H9 (cell line): ENCODE measurements at regions not wholly inside any gene's neighbourhood (a gene's known extent, or its start where the extent isn't known, plus 50 kb on each side); places are given as distances from the start of the nearest gene placed in this dataset.

Source experiments
- DNase-seq: peaks from one replicate; pipeline ENCODE4 v3.0.0-alpha.2; 2017
- H2AFZ ChIP-seq: one replicate; pipeline ENCODE4 v1.6.1; 2013; ENCODE audit warnings: mild to moderate bottlenecking, low read length, control low read depth, moderate library complexity
- H2AK5ac ChIP-seq: 2 replicates; pipeline ENCODE4 v1.6.1; 2013; ENCODE audit warnings: low read length, control low read depth, mixed read lengths; ENCODE audit not compliant: insufficient read length
- H2BK120ac ChIP-seq: one replicate; pipeline ENCODE4 v1.6.1; 2013; ENCODE audit warnings: low read depth, mild to moderate bottlenecking, low read length, control low read depth, inconsistent platforms; ENCODE audit not compliant: poor library complexity, severe bottlenecking
- H2BK12ac ChIP-seq: 2 replicates; pipeline ENCODE4 v1.6.1; 2013; ENCODE audit warnings: low read length, control low read depth, mixed read lengths, low read depth; ENCODE audit not compliant: insufficient read length
- H2BK15ac ChIP-seq: 2 replicates; pipeline ENCODE4 v1.6.1; 2013; ENCODE audit warnings: low read depth, low read length, control low read depth
- H2BK20ac ChIP-seq: one replicate; pipeline ENCODE4 v1.6.1; 2013; ENCODE audit warnings: low read depth, mild to moderate bottlenecking, low read length, control low read depth, inconsistent platforms; ENCODE audit not compliant: poor library complexity, severe bottlenecking
- H2BK5ac ChIP-seq: 2 replicates; pipeline ENCODE4 v1.6.1; 2013; ENCODE audit warnings: low read length, control low read depth, mixed read lengths; ENCODE audit not compliant: insufficient read length
- H3K14ac ChIP-seq: 2 replicates; pipeline ENCODE4 v1.6.1; 2013; ENCODE audit warnings: low read length, control low read depth; ENCODE audit not compliant: insufficient read depth
- H3K18ac ChIP-seq: 2 replicates; pipeline ENCODE4 v1.6.1; 2013; ENCODE audit warnings: low read depth, mild to moderate bottlenecking, mixed read lengths, low read length, control low read depth; ENCODE audit not compliant: insufficient read length
- H3K23ac ChIP-seq: 2 replicates; pipeline ENCODE4 v1.6.1; 2013; ENCODE audit warnings: low read length, control low read depth, mixed read lengths, low read depth; ENCODE audit not compliant: insufficient read length
- H3K23me2 ChIP-seq: 2 replicates; pipeline ENCODE4 v1.6.1; 2013; ENCODE audit warnings: low read depth, mild to moderate bottlenecking, mixed read lengths, low read length, control low read depth; ENCODE audit not compliant: insufficient read length, poor library complexity, severe bottlenecking
- H3K27ac ChIP-seq: 2 replicates; pipeline ENCODE4 v1.5.1; 2013; ENCODE audit warnings: low read length, control low read depth, mixed read lengths, low read depth; ENCODE audit not compliant: insufficient read length
- H3K27me3 ChIP-seq: 2 replicates; pipeline ENCODE4 v1.6.1; 2013; ENCODE audit warnings: low read length, control low read depth, inconsistent platforms; ENCODE audit not compliant: insufficient read depth
- H3K4ac ChIP-seq: 2 replicates; pipeline ENCODE4 v1.6.1; 2013; ENCODE audit warnings: low read depth, mild to moderate bottlenecking, control low read depth, inconsistent platforms, low read length, moderate library complexity
- H3K4me1 ChIP-seq: 2 replicates; pipeline ENCODE4 v1.6.1; 2013; ENCODE audit warnings: low read length, control low read depth, inconsistent platforms; ENCODE audit not compliant: insufficient read depth
- H3K4me2 ChIP-seq: 2 replicates; pipeline ENCODE4 v1.6.1; 2013; ENCODE audit warnings: low read length, control low read depth, mixed read lengths; ENCODE audit not compliant: insufficient read length, insufficient read depth
- H3K56ac ChIP-seq: 2 replicates; pipeline ENCODE4 v1.6.1; 2013; ENCODE audit warnings: low read depth, mild to moderate bottlenecking, mixed read lengths, low read length, control low read depth; ENCODE audit not compliant: insufficient read length
- H3K79me1 ChIP-seq: 2 replicates; pipeline ENCODE4 v1.6.1; 2013; ENCODE audit warnings: low read depth, mild to moderate bottlenecking, moderate library complexity, low read length, control low read depth, inconsistent platforms; ENCODE audit not compliant: insufficient read depth, poor library complexity, severe bottlenecking
- H3K79me2 ChIP-seq: 2 replicates; pipeline ENCODE4 v1.6.1; 2013; ENCODE audit warnings: low read length, control low read depth, inconsistent platforms; ENCODE audit not compliant: insufficient read depth
- H3K9ac ChIP-seq: 2 replicates; pipeline ENCODE4 v1.6.1; 2013; ENCODE audit warnings: low read length, control low read depth, mixed read lengths; ENCODE audit not compliant: insufficient read length; ENCODE audit errors: extremely low read depth
- H3K9me3 ChIP-seq: one replicate; pipeline ENCODE4 v1.6.1; 2013; ENCODE audit warnings: low read depth, low read length, inconsistent platforms; ENCODE audit not compliant: control insufficient read depth
- H3T11ph ChIP-seq: one replicate; pipeline ENCODE4 v1.6.1; 2013; ENCODE audit warnings: mild to moderate bottlenecking, low read length, control low read depth, inconsistent platforms
- H4K20me1 ChIP-seq: one replicate; pipeline ENCODE4 v1.6.1; 2013; ENCODE audit not compliant: control insufficient read depth, insufficient read length, insufficient read depth
- H4K5ac ChIP-seq: 2 replicates; pipeline ENCODE4 v1.6.1; 2013; ENCODE audit warnings: low read depth, mild to moderate bottlenecking, mixed read lengths, low read length, control low read depth; ENCODE audit not compliant: insufficient read length
- H4K8ac ChIP-seq: replicated peaks from 2 replicates; pipeline ENCODE4 v1.6.1; 2013; ENCODE audit warnings: low read length, control low read depth, mixed read lengths, low read depth; ENCODE audit not compliant: insufficient read length
- H4K91ac ChIP-seq: 2 replicates; pipeline ENCODE4 v1.6.1; 2013; ENCODE audit warnings: low read depth, mild to moderate bottlenecking, moderate library complexity, mixed read lengths, low read length, control low read depth; ENCODE audit not compliant: insufficient read length
- H3K27ac Mint-ChIP-seq, 3 experiments: 2 replicates in 2 of 3; 3 replicates in 1 of 3; pipeline ENCODE4 v1.8.0; 2020 to 2021; ENCODE audit warnings: mixed read lengths in 3 of 3, mild to moderate bottlenecking in 1 of 3, moderate library complexity in 1 of 3
- H3K27me3 Mint-ChIP-seq: 2 replicates; pipeline ENCODE4 v1.8.0; 2021; ENCODE audit warnings: low read depth, mild to moderate bottlenecking, moderate library complexity, mixed read lengths
- H3K36me3 Mint-ChIP-seq, 3 experiments: 2 replicates in 2 of 3; 3 replicates in 1 of 3; pipeline ENCODE4 v1.8.0; 2020 to 2021; ENCODE audit warnings: low read depth in 3 of 3, mixed read lengths in 3 of 3; ENCODE audit not compliant: insufficient read depth in 1 of 3
- H3K4me1 Mint-ChIP-seq, 2 experiments: 2 replicates each; pipeline ENCODE4 v1.8.0; 2020; ENCODE audit warnings: mixed read lengths in 2 of 2
- H3K4me3 Mint-ChIP-seq, 2 experiments: 2 replicates in 1 of 2; 3 replicates in 1 of 2; pipeline ENCODE4 v1.8.0; 2020 to 2021; ENCODE audit warnings: mild to moderate bottlenecking in 2 of 2, mixed read lengths in 2 of 2, moderate library complexity in 1 of 2
- H3K9me3 Mint-ChIP-seq, 2 experiments: 2 replicates in 1 of 2; 3 replicates in 1 of 2; pipeline ENCODE4 v1.8.0; 2020; ENCODE audit warnings: mild to moderate bottlenecking in 2 of 2, mixed read lengths in 2 of 2, moderate library complexity in 1 of 2
- CTCF ChIP-seq: fragments of 200-600 bp; sonication (generic); conservative IDR thresholded peaks from 3 replicates; pipeline ENCODE4 v1.8.0; 2021; ENCODE audit warnings: antibody characterized with exemption, mild to moderate bottlenecking
- WGBS: extraction: QIAGEN DNeasy Blood & Tissue Kit; methylation state at CpG from one replicate; pipeline ENCODE4 v1.1.7; 2013; ENCODE audit warnings: missing lambda C conversion rate, low lambda C conversion rate, mixed read lengths; ENCODE audit not compliant: insufficient read length; ENCODE audit errors: extremely low coverage; 5-methylcytosine and 5-hydroxymethylcytosine counted together

- H4K20me1 ChIP-seq, result no peaks in the 10 kb centered on the region
- no peaks in the 10 kb centered on the region for H3K27me3 ChIP-seq
- no peak overlapping the region for H3T11ph ChIP-seq
- no peak overlapping the region for H3K4ac ChIP-seq
- no peak overlapping the region for H2BK20ac ChIP-seq
- Mint-ChIP-seq H3K4me3 (no peak overlapping the region), H3K36me3 (no peaks in the 10 kb centered on the region; a peak in 1 of 7 replicates), H3K27me3 (no peaks in the 10 kb centered on the region), H3K4me1 (no peaks in the 10 kb centered on the region), H3K9me3 (peaks cover 0 to 3% of the 10 kb centered on the region in 2 experiments; a peak in 2 of 5 replicates), H3K27ac (no peak overlapping the region)
- no peak overlapping the region for H2AFZ ChIP-seq
- H3K27ac ChIP-seq, result no peak overlapping the region
- H3K23me2 ChIP-seq, result no peaks in the 10 kb centered on the region
- no peak overlapping the region for H4K8ac ChIP-seq
- no peaks in the 10 kb centered on the region for H3K4me1 ChIP-seq
- no peak for TF ChIP-seq CTCF
- H3K56ac ChIP-seq, result no peak overlapping the region
- no peak overlapping the region for H4K5ac ChIP-seq
- H3K9me3 ChIP-seq, result no peaks in the 10 kb centered on the region
- no peak overlapping the region for H3K14ac ChIP-seq
- H3K18ac ChIP-seq, result no peak overlapping the region
- DNase-seq, result no peak
- H3K79me1 ChIP-seq, result no peaks in the 10 kb centered on the region
- H3K4me2 ChIP-seq, result no peak overlapping the region
- no peak overlapping the region for H3K9ac ChIP-seq
- H2BK5ac ChIP-seq, result no peak overlapping the region
- WGBS, result no CpG with 5 or more reads among the region's 2 CpGs
- H3K79me2 ChIP-seq, result no peaks in the 10 kb centered on the region
- no peak overlapping the region for H4K91ac ChIP-seq
- no peak overlapping the region for H2BK12ac ChIP-seq
- no peak overlapping the region for H2BK120ac ChIP-seq
- no peak overlapping the region for H2AK5ac ChIP-seq
- H3K23ac ChIP-seq, result no peak overlapping the region
- H2BK15ac ChIP-seq, result no peak overlapping the region
Observed at GRCh38 chr12:45112306-45112705, 61.4 kb upstream of the DBX2 start.
